Caco-2 (cell line): ENCODE measurements at regions not wholly inside any gene's neighbourhood (a gene's known extent, or its start where the extent isn't known, plus 50 kb on each side); places are given as distances from the start of the nearest gene placed in this dataset.

Experiments used
- BruUV-seq: library from RNA; stranded (reverse); fragments of 400-500 nt; replicated peaks from 2 replicates; lab custom pipeline; 2021; lab: Mats Ljungman, UMichigan
- CTCF ChIA-PET: fragments of 300-600 bp; sonication (Branson Sonifier 250); formaldehyde crosslinking; loops from one replicate; lab custom pipeline; 2022; ENCODE audit warnings: antibody characterized with exemption; lab: Charles Lee
- POLR2A ChIA-PET: fragments of 300-600 bp; sonication (Branson Sonifier 250); formaldehyde crosslinking; loops from one replicate; lab custom pipeline; 2022; ENCODE audit warnings: antibody characterized with exemption; lab: Charles Lee
- DNase-seq, 2 experiments: peaks; one replicate each; pipeline versions ENCODE4 v3.0.0 to v3.0.0-alpha.2; 2020 to 2022
- H3K27me3 ChIP-seq: replicated peaks from 2 replicates; pipeline ENCODE4 v1.6.0; 2011; ENCODE audit warnings: low read length; ENCODE audit not compliant: control insufficient read depth, insufficient read depth
- H3K36me3 ChIP-seq: 2 replicates; pipeline ENCODE4 v1.5.1; 2011; ENCODE audit warnings: low read length; ENCODE audit not compliant: control insufficient read depth, insufficient read depth
- H3K4me1 ChIP-seq: fragments of 250-450 bp; sonication (Bioruptor Pico); 2 replicates; pipeline ENCODE4 v1.5.1; 2020; ENCODE audit warnings: mild to moderate bottlenecking
- H3K4me3 ChIP-seq: 2 replicates; pipeline ENCODE4 v1.5.1; 2011; ENCODE audit warnings: low read depth, mild to moderate bottlenecking, control low read depth, low read length
- H3K9me3 ChIP-seq: fragments of 250-450 bp; sonication (Bioruptor Pico); 2 replicates; pipeline ENCODE4 v1.5.1; 2020; ENCODE audit warnings: mild to moderate bottlenecking, moderate library complexity
- H3K27ac Mint-ChIP-seq: one replicate; pipeline ENCODE4 v1.8.0; 2022; ENCODE audit warnings: mixed read lengths; ENCODE audit not compliant: unreplicated experiment
- H3K27me3 Mint-ChIP-seq: one replicate; pipeline ENCODE4 v1.8.0; 2022; ENCODE audit warnings: mixed read lengths; ENCODE audit not compliant: insufficient read depth, unreplicated experiment
- H3K36me3 Mint-ChIP-seq: one replicate; pipeline ENCODE4 v1.8.0; 2022; ENCODE audit warnings: mild to moderate bottlenecking, mixed read lengths; ENCODE audit not compliant: insufficient read depth, unreplicated experiment
- H3K4me1 Mint-ChIP-seq: one replicate; pipeline ENCODE4 v1.8.0; 2022; ENCODE audit warnings: low read depth, mixed read lengths; ENCODE audit not compliant: unreplicated experiment
- H3K4me3 Mint-ChIP-seq: one replicate; pipeline ENCODE4 v1.8.0; 2022; ENCODE audit warnings: mild to moderate bottlenecking, moderate library complexity, mixed read lengths; ENCODE audit not compliant: unreplicated experiment
- H3K9me3 Mint-ChIP-seq: one replicate; pipeline ENCODE4 v1.8.0; 2022; ENCODE audit warnings: mixed read lengths; ENCODE audit not compliant: unreplicated experiment
- intact Hi-C: fragments of 100-400 bp; cut with micrococcal nuclease; formaldehyde crosslinking; loops from one replicate; pipeline ENCODE4 v1.10.0; 2022; ENCODE audit not compliant: unreplicated experiment
- TF ChIP-seq, protein P1 (sequence below), 2 experiments: fragments of 200-600 bp in 1 of 2; IDR thresholded peaks; 1 replicate in 1 of 2; 2 replicates in 1 of 2; pipeline versions ENCODE4 v1.5.1 to v1.8.0; 2011 to 2022; ENCODE audit warnings: antibody characterized with exemption in 1 of 2, control low read depth in 1 of 2, inconsistent platforms in 1 of 2, low read depth in 1 of 2, low read length in 1 of 2, mild to moderate bottlenecking in 1 of 2, moderate library complexity in 1 of 2; ENCODE audit not compliant: insufficient read depth in 1 of 2, severe bottlenecking in 1 of 2, unreplicated experiment in 1 of 2

DNA sequence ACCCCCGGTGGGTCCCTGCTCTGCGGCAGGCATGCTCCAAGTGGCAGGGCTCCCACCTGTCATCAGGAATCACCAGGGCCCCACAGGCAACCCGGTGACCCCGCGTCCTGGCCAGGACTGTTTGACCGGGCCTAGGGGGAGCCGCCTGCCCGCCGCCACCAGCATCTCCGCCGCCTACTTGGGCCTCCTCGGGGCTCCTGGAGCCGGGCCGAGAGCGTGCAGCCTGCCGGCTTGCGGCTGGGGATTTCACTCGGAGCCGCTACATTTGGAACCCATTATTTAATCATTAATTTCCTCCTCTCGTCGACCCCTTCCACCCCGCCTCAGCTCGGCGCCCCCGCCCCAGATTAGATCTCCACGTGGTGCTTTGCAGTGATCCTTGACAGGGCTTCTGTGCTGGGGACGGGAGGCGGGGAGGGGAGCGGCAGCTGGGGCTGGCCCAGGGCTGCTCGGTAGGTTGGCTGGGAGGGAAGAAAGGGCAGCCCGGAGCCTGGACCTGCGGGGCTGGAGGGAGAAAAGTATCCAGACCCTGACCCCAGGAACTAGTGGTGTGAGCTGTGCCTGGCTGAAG lies 295.4 kb downstream of the CYP26B1 start:
- ChIA-PET POLR2A (no interaction called here), CTCF (no interaction called here)
- H3K27me3 ChIP-seq, result no peaks in the 10 kb centered on the region
- Mint-ChIP-seq H3K36me3 (no peaks in the 10 kb centered on the region), H3K27me3 (no peaks in the 10 kb centered on the region), H3K4me3 (no peak overlapping the region), H3K9me3 (peaks cover 10% of the 10 kb centered on the region), H3K27ac (no peak overlapping the region), H3K4me1 (no peaks in the 10 kb centered on the region)
- no peak for DNase-seq
- H3K36me3 ChIP-seq, result no peaks in the 10 kb centered on the region
- BruUV-seq, result no TSS peak
- TF ChIP-seq, protein P1, sequence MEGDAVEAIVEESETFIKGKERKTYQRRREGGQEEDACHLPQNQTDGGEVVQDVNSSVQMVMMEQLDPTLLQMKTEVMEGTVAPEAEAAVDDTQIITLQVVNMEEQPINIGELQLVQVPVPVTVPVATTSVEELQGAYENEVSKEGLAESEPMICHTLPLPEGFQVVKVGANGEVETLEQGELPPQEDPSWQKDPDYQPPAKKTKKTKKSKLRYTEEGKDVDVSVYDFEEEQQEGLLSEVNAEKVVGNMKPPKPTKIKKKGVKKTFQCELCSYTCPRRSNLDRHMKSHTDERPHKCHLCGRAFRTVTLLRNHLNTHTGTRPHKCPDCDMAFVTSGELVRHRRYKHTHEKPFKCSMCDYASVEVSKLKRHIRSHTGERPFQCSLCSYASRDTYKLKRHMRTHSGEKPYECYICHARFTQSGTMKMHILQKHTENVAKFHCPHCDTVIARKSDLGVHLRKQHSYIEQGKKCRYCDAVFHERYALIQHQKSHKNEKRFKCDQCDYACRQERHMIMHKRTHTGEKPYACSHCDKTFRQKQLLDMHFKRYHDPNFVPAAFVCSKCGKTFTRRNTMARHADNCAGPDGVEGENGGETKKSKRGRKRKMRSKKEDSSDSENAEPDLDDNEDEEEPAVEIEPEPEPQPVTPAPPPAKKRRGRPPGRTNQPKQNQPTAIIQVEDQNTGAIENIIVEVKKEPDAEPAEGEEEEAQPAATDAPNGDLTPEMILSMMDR (IDR thresholded peaks at IDR 0.05; ENCODE audit: insufficient read depth in 1 of 2, low read depth in 1 of 2, low read length in 1 of 2, severe bottlenecking in 1 of 2, unreplicated experiment in 1 of 2), result no peak
- intact Hi-C loops, result no loop called here
- H3K9me3 ChIP-seq, result peaks cover 10% of the 10 kb centered on the region
- no peak overlapping the region for H3K4me3 ChIP-seq
- H3K4me1 ChIP-seq, result no peaks in the 10 kb centered on the region

GRCh38 chr2:71851094-71851750 lies 296.4 kb downstream of the CYP26B1 start:
- H3K4me1 Mint-ChIP-seq, result no peaks in the 10 kb centered on the region
- no peak for DNase-seq
- Histone ChIP-seq H3K4me3 (no peak overlapping the region), H3K9me3 (peaks cover 9% of the 10 kb centered on the region), H3K36me3 (no peaks in the 10 kb centered on the region), H3K4me1 (no peaks in the 10 kb centered on the region), H3K27me3 (no peaks in the 10 kb centered on the region)
- peaks cover 10% of the 10 kb centered on the region for H3K9me3 Mint-ChIP-seq
- H3K4me3 Mint-ChIP-seq, result no peak overlapping the region
- TF ChIP-seq, protein P1 (IDR thresholded peaks at IDR 0.05; ENCODE audit: insufficient read depth in 1 of 2, low read depth in 1 of 2, low read length in 1 of 2, severe bottlenecking in 1 of 2, unreplicated experiment in 1 of 2), result no peak
- POLR2A ChIA-PET, result no interaction called here
- BruUV-seq, result no TSS peak
- CTCF ChIA-PET, result interaction anchor here (0.5 kb wide), 1 partner anchor 520 kb away, joined by 7 read pairs; the partner anchor contains the start of gene ZNF638
- no peaks in the 10 kb centered on the region for H3K27me3 Mint-ChIP-seq
- no peak overlapping the region for H3K27ac Mint-ChIP-seq
- H3K36me3 Mint-ChIP-seq, result no peaks in the 10 kb centered on the region
- intact Hi-C loops, result no loop called here

DNA sequence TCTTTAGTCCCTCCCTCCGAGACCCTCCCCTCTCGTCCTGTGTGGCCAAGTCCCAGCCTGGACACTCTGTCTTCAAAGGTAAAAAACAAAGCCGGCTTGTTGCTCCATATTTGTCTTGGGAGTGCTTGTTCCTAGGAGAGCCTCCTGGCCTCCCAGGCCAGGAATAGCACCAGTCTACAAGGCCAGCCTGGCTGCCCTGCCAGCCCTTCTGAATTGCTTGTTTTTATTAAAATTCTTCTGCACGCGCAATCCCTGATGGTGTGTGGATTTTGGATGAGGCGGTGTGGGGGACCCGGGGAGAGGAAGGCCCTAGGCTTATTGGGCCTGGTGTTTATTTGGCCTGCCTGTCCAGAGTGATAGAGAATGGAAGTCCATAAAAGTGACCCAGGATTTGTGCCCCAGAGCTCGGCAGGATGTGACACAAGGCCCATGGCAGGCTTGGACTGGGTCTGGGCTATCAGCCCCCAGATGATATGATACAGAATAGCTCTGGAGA lies 297.3 kb downstream of the CYP26B1 start:
- no peaks in the 10 kb centered on the region for H3K27me3 ChIP-seq
- H3K36me3 ChIP-seq, result no peaks in the 10 kb centered on the region
- ChIA-PET CTCF (interaction anchor here (0.5 kb wide), 1 partner anchor 519 kb away, joined by 7 read pairs; the partner anchor contains the start of gene ZNF638), POLR2A (no interaction called here)
- Mint-ChIP-seq H3K9me3 (peaks cover 4% of the 10 kb centered on the region), H3K36me3 (no peaks in the 10 kb centered on the region), H3K27ac (no peak overlapping the region), H3K27me3 (no peaks in the 10 kb centered on the region), H3K4me1 (no peaks in the 10 kb centered on the region), H3K4me3 (no peak overlapping the region)
- H3K9me3 ChIP-seq, result 0 out of 2 replicates have a peak, but pooled peaks cover 2% of the 10 kb centered on the region
- H3K4me3 ChIP-seq, result no peak overlapping the region
- no peaks in the 10 kb centered on the region for H3K4me1 ChIP-seq
- no peak for DNase-seq
- intact Hi-C loops, result no loop called here
- no TSS peak for BruUV-seq
- TF ChIP-seq, protein P1 (IDR thresholded peaks at IDR 0.05; ENCODE audit: insufficient read depth in 1 of 2, low read depth in 1 of 2, low read length in 1 of 2, severe bottlenecking in 1 of 2, unreplicated experiment in 1 of 2), result no peak
